ENCODE measurements at regions not wholly inside any gene's neighbourhood (a gene's known extent, or its start where the extent isn't known, plus 50 kb on each side); places are given as distances from the start of the nearest gene placed in this dataset.
"Not testable (repeated sequence)": the region's sequence is repeated elsewhere in the genome, so short reads cannot be mapped to it uniquely, and the experiment has no call there.

DNA sequence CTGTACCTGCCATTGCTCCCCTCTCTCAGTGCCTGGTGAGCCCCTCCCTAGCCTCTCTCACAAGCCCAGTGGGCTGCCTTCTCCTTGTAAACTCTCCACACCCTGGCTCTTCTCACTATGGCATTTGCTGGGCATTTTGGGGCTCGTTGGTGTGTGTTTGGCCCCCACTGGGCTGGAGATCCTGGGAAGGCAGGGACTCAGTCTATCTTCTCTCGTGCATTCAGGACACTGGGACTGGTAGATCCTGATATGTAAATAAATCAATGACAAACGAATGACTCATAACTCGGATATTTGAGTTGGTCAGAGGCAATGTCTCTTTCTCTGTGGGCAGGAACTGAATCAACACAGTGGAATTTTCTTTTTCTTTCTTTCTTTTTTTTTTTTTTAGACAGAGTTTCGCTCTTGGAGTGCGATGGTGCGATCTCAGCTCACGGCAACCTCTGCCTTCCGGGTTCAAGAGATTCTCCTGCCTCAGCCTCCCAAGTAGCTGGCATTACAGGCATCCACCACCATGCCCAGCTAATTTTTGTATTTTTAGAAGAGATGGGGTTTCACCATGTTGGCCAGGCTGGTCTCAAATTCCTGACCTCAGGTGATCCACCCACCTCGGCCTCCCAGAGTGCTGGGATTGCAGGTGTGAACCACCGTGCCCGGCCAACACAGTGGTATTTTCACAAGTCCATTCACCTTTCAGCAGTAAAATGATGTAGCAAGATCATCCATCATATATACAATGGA is 144.6 kb upstream of the SPRED2 start:
- no peaks in the 10 kb centered on the region for H3K79me2 ChIP-seq (ENCODE audit: control insufficient read depth, insufficient read depth, low read length, poor library complexity)
- H3K9me3 ChIP-seq (ENCODE audit: insufficient read depth, low read depth, low read length): no peaks in the 10 kb centered on the region
- peak overlapping the region; percentile 16 for H3K18ac ChIP-seq (ENCODE audit: low read length)
- peaks cover 12 to 13% of the 10 kb centered on the region in 2 experiments for H3K4me1 ChIP-seq (ENCODE audit: control insufficient read depth in 1 of 2, insufficient read depth in 2 of 2, low read length in 2 of 2)
- WGBS (ENCODE audit: extremely low coverage, insufficient coverage, insufficient read length): no CpG with 5 or more reads among the region's 12 CpGs
- H4K12ac ChIP-seq (ENCODE audit: low read depth, low read length): no peak overlapping the region
- peak overlapping the region; percentile 43 for H4K8ac ChIP-seq (ENCODE audit: low read depth, low read length)
- no peak overlapping the region for H3K4me3 ChIP-seq (ENCODE audit: low read depth, low read length)
- H3K27ac ChIP-seq (ENCODE audit: low read depth, low read length): peak overlapping the region; percentile 69
- peak; percentile 29 to 94 for DNase-seq
- H3K23ac ChIP-seq (ENCODE audit: low read length): no peak overlapping the region
- no peaks in the 10 kb centered on the region for H3K27me3 ChIP-seq (ENCODE audit: insufficient read depth, low read length)
- H2AK5ac ChIP-seq (ENCODE audit: low read length): no peak overlapping the region
- H3K4me2 ChIP-seq (ENCODE audit: low read length): peak overlapping the region; percentile 54
- H2BK5ac ChIP-seq (ENCODE audit: low read depth, low read length, poor library complexity): peak overlapping the region; percentile 79
- H3K14ac ChIP-seq (ENCODE audit: low read length): peak overlapping the region; percentile 61
- no peak overlapping the region for H2AFZ ChIP-seq (ENCODE audit: insufficient read depth, low read length, poor library complexity)
- H4K91ac ChIP-seq (ENCODE audit: low read depth, low read length): peak overlapping the region; percentile 85
- H2BK12ac ChIP-seq (ENCODE audit: low read length): peak overlapping the region; percentile 80
- peak overlapping the region; percentile 8 for H3K4ac ChIP-seq (ENCODE audit: low read depth, low read length)
- no peaks in the 10 kb centered on the region for H3K36me3 ChIP-seq (ENCODE audit: control insufficient read depth in 1 of 2, insufficient read depth in 2 of 2, low read length in 2 of 2)
- H2BK120ac ChIP-seq (ENCODE audit: insufficient read depth, low read length, poor library complexity): peak overlapping the region; percentile 78
- peaks cover 12% of the 10 kb centered on the region for H3K79me1 ChIP-seq (ENCODE audit: low read length)
- no peak overlapping the region for H3K9ac ChIP-seq (ENCODE audit: low read length)

DNA sequence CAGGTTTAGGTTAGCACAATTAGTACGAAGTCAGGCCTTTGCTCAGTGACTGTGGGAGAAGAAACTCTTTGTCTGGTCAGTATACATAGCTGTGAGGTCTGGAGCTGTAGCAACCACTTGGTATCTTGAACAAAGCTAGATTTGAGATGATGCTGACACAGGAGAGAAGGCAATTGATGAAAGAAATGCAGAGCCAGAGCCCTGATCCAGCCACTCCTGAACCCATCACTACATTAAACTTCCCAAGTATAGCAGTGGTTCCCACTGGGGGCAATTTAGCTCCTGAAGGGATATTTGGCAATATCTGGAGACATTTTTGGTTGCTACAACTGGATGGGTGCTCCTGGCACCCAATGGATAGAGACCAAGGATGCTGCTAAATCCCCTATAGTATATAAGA is 143.9 kb upstream of the SPRED2 start:
- H4K8ac ChIP-seq (ENCODE audit: low read depth, low read length): no peak overlapping the region
- no peak for DNase-seq
- H3K27me3 ChIP-seq (ENCODE audit: insufficient read depth, low read length): no peaks in the 10 kb centered on the region
- H2AFZ ChIP-seq (ENCODE audit: insufficient read depth, low read length, poor library complexity): no peak overlapping the region
- no peak overlapping the region for H3K18ac ChIP-seq (ENCODE audit: low read length)
- no peak overlapping the region for H4K91ac ChIP-seq (ENCODE audit: low read depth, low read length)
- H2AK5ac ChIP-seq (ENCODE audit: low read length): no peak overlapping the region
- H3K4ac ChIP-seq (ENCODE audit: low read depth, low read length): no peak overlapping the region
- WGBS (ENCODE audit: extremely low coverage, insufficient coverage, insufficient read length): no CpG with 5 or more reads among the region's 1 CpG
- H3K14ac ChIP-seq (ENCODE audit: low read length): no peak overlapping the region
- H2BK120ac ChIP-seq (ENCODE audit: insufficient read depth, low read length, poor library complexity): peak overlapping the region; percentile 58
- H3K4me1 ChIP-seq (ENCODE audit: control insufficient read depth in 1 of 2, insufficient read depth in 2 of 2, low read length in 2 of 2): peaks cover 12 to 13% of the 10 kb centered on the region in 2 experiments
- H2BK5ac ChIP-seq (ENCODE audit: low read depth, low read length, poor library complexity): no peak overlapping the region
- H3K9me3 ChIP-seq (ENCODE audit: insufficient read depth, low read depth, low read length): no peaks in the 10 kb centered on the region
- H2BK12ac ChIP-seq (ENCODE audit: low read length): peak overlapping the region; percentile 77
- no peaks in the 10 kb centered on the region for H3K79me2 ChIP-seq (ENCODE audit: control insufficient read depth, insufficient read depth, low read length, poor library complexity)
- no peaks in the 10 kb centered on the region for H3K36me3 ChIP-seq (ENCODE audit: control insufficient read depth in 1 of 2, insufficient read depth in 2 of 2, low read length in 2 of 2)
- peaks cover 12% of the 10 kb centered on the region for H3K79me1 ChIP-seq (ENCODE audit: low read length)
- H3K27ac ChIP-seq (ENCODE audit: low read depth, low read length): no peak overlapping the region
- no peak overlapping the region for H3K9ac ChIP-seq (ENCODE audit: low read length)
- H4K12ac ChIP-seq (ENCODE audit: low read depth, low read length): no peak overlapping the region
- no peak overlapping the region for H3K4me2 ChIP-seq (ENCODE audit: low read length)
- no peak overlapping the region for H3K4me3 ChIP-seq (ENCODE audit: low read depth, low read length)
- H3K23ac ChIP-seq (ENCODE audit: low read length): no peak overlapping the region

DNA sequence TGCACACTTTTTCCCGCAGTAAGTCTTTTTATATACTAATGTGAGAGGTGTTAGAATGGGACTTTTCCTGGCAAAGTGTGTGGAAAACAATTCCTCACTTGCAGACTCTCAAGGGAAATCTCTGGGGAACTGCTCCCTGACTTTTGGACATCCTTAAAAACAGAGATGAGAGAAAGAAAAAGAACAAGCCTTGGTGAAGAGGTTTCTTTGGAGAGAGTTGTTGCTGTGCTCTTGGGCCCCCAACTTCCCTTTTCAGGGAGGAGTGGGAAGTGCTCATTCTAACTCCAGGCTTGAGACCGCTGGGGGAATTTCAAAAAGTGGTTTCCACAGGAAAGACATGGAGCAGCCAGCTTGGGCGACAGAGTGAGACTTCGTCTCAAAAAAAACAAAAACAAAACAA is 142.6 kb upstream of the SPRED2 start:
- H3K27me3 ChIP-seq (ENCODE audit: insufficient read depth, low read length): no peaks in the 10 kb centered on the region
- no peaks in the 10 kb centered on the region for H3K9me3 ChIP-seq (ENCODE audit: insufficient read depth, low read depth, low read length)
- H3K4me1 ChIP-seq (ENCODE audit: control insufficient read depth in 1 of 2, insufficient read depth in 2 of 2, low read length in 2 of 2): peaks cover 12 to 13% of the 10 kb centered on the region in 2 experiments
- no peak overlapping the region for H3K4me3 ChIP-seq (ENCODE audit: low read depth, low read length)
- H4K91ac ChIP-seq (ENCODE audit: low read depth, low read length): peak overlapping the region; percentile 24
- H3K18ac ChIP-seq (ENCODE audit: low read length): no peak overlapping the region
- no peak overlapping the region for H4K8ac ChIP-seq (ENCODE audit: low read depth, low read length)
- no peak overlapping the region for H3K27ac ChIP-seq (ENCODE audit: low read depth, low read length)
- no peak overlapping the region for H3K4ac ChIP-seq (ENCODE audit: low read depth, low read length)
- no CpG with 5 or more reads among the region's 4 CpGs for WGBS (ENCODE audit: extremely low coverage, insufficient coverage, insufficient read length)
- no peak overlapping the region for H2AFZ ChIP-seq (ENCODE audit: insufficient read depth, low read length, poor library complexity)
- H3K79me2 ChIP-seq (ENCODE audit: control insufficient read depth, insufficient read depth, low read length, poor library complexity): no peaks in the 10 kb centered on the region
- H2AK5ac ChIP-seq (ENCODE audit: low read length): no peak overlapping the region
- DNase-seq: no peak
- H3K79me1 ChIP-seq (ENCODE audit: low read length): peaks cover 12% of the 10 kb centered on the region
- H3K14ac ChIP-seq (ENCODE audit: low read length): no peak overlapping the region
- H2BK12ac ChIP-seq (ENCODE audit: low read length): peak overlapping the region; percentile 58
- H3K36me3 ChIP-seq (ENCODE audit: control insufficient read depth in 1 of 2, insufficient read depth in 2 of 2, low read length in 2 of 2): no peaks in the 10 kb centered on the region
- H3K9ac ChIP-seq (ENCODE audit: low read length): no peak overlapping the region
- H3K23ac ChIP-seq (ENCODE audit: low read length): no peak overlapping the region
- H2BK120ac ChIP-seq (ENCODE audit: insufficient read depth, low read length, poor library complexity): no peak overlapping the region
- H2BK5ac ChIP-seq (ENCODE audit: low read depth, low read length, poor library complexity): no peak overlapping the region
- H3K4me2 ChIP-seq (ENCODE audit: low read length): no peak overlapping the region
- H4K12ac ChIP-seq (ENCODE audit: low read depth, low read length): no peak overlapping the region

DNA sequence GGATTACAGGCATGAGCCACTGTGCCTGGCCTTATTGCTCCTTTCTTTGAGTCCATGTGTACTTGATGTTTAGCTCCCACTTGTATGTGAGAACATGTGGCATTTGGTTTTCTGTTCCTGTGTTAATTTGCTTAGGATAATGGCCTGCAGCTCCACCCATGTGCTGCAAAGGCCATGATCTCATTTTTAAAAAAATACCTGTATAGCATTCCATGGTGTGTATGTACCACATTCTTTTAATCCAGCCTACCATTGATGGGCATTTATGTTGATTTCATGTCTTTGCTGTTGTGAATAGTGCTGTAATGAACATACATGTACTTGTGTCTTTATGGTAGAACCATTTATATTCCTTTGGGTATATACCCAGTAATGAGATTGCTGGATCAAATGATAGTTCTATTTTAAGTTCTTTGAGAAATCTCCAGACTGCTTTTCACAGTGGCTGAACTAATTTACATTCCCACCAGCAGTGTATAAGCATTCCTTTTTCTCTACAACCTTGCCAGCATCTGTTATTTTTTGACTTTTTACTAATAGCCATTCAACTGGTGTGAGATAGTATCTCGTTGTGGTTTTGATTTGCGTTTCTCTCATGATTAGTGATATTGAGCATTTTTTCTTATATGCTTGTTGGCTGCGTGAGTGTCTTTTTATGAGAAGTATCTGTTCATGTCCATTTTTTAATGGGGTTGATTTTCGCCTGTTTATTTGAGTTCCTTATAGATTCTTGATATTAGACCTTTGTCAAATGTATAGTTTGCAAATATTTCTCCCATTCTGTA is 136.4 kb upstream of the SPRED2 start:
- no CpG with 5 or more reads among the region's 4 CpGs for WGBS (ENCODE audit: extremely low coverage, insufficient coverage, insufficient read length)
- not testable (repeated sequence) for H2BK120ac ChIP-seq (ENCODE audit: insufficient read depth, low read length, poor library complexity); H3K4me1 ChIP-seq (ENCODE audit: control insufficient read depth in 1 of 2, insufficient read depth in 2 of 2, low read length in 2 of 2); DNase-seq; H2BK12ac ChIP-seq (ENCODE audit: low read length); H2BK5ac ChIP-seq (ENCODE audit: low read depth, low read length, poor library complexity); H3K36me3 ChIP-seq (ENCODE audit: control insufficient read depth in 1 of 2, insufficient read depth in 2 of 2, low read length in 2 of 2); H2AK5ac ChIP-seq (ENCODE audit: low read length); H3K9me3 ChIP-seq (ENCODE audit: insufficient read depth, low read depth, low read length); H3K9ac ChIP-seq (ENCODE audit: low read length); H3K4ac ChIP-seq (ENCODE audit: low read depth, low read length); H4K8ac ChIP-seq (ENCODE audit: low read depth, low read length); H4K12ac ChIP-seq (ENCODE audit: low read depth, low read length); H3K27ac ChIP-seq (ENCODE audit: low read depth, low read length); H3K4me3 ChIP-seq (ENCODE audit: low read depth, low read length); H3K23ac ChIP-seq (ENCODE audit: low read length); H3K27me3 ChIP-seq (ENCODE audit: insufficient read depth, low read length); H3K14ac ChIP-seq (ENCODE audit: low read length); H3K18ac ChIP-seq (ENCODE audit: low read length); H2AFZ ChIP-seq (ENCODE audit: insufficient read depth, low read length, poor library complexity); H3K79me1 ChIP-seq (ENCODE audit: low read length); H3K4me2 ChIP-seq (ENCODE audit: low read length); H4K91ac ChIP-seq (ENCODE audit: low read depth, low read length); H3K79me2 ChIP-seq (ENCODE audit: control insufficient read depth, insufficient read depth, low read length, poor library complexity)
